Skeletal muscle tissue (tissue), 3 donors: ENCODE measurements at regions not wholly inside any gene's neighbourhood (a gene's known extent, or its start where the extent isn't known, plus 50 kb on each side); places are given as distances from the start of the nearest gene placed in this dataset.

Source experiments
- H3K27ac ChIP-seq: one replicate; pipeline ENCODE4 v1.7.0; 2013; ENCODE audit warnings: mild to moderate bottlenecking, low read depth, low read length, inconsistent platforms
- H3K27me3 ChIP-seq, 3 donors: one replicate each; pipeline ENCODE4 v1.7.0; 2013; ENCODE audit warnings: low read length in 3 of 3; ENCODE audit not compliant: control insufficient read depth in 3 of 3, insufficient read depth in 3 of 3
- H3K36me3 ChIP-seq, 3 donors: one replicate each; pipeline ENCODE4 v1.7.0; 2013; ENCODE audit warnings: low read length in 3 of 3; ENCODE audit not compliant: control insufficient read depth in 3 of 3, insufficient read depth in 3 of 3
- H3K4me1 ChIP-seq, 3 donors: one replicate each; pipeline ENCODE4 v1.7.0; 2013; ENCODE audit warnings: low read length in 3 of 3, mild to moderate bottlenecking in 3 of 3; ENCODE audit not compliant: control insufficient read depth in 3 of 3, insufficient read depth in 3 of 3
- H3K4me3 ChIP-seq, 3 donors: one replicate each; pipeline ENCODE4 v1.7.0; 2013; ENCODE audit warnings: low read length in 3 of 3
- H3K9ac ChIP-seq, 3 donors: one replicate each; pipeline ENCODE4 v1.7.0; 2013; ENCODE audit warnings: low read length in 3 of 3, mild to moderate bottlenecking in 3 of 3, moderate library complexity in 2 of 3, low read depth in 1 of 3
- H3K9me3 ChIP-seq, 3 donors: one replicate each; pipeline ENCODE4 v1.7.0; 2013; ENCODE audit warnings: low read length in 3 of 3; ENCODE audit not compliant: control insufficient read depth in 3 of 3
- donor health status: Osteomylitis.

- H3K27ac ChIP-seq, result no peak overlapping the region
- peaks cover 0 to 3% (median 0%) of the 10 kb centered on the region in 3 donors for H3K9me3 ChIP-seq
- H3K4me3 ChIP-seq, result no peak overlapping the region
- H3K27me3 ChIP-seq, result peaks cover 0 to 8% (median 3%) of the 10 kb centered on the region in 3 donors
- no peaks in the 10 kb centered on the region for H3K36me3 ChIP-seq
- no peaks in the 10 kb centered on the region for H3K4me1 ChIP-seq
- H3K9ac ChIP-seq, result no peak overlapping the region
Observed at GRCh38 chr15:87196498-87196897, 1060.0 kb downstream of the NTRK3 start.

GRCh38 chr15:87193481-87193880, 1063.1 kb downstream of the NTRK3 start:
- no peaks in the 10 kb centered on the region for H3K36me3 ChIP-seq
- H3K4me1 ChIP-seq, result no peaks in the 10 kb centered on the region
- H3K9ac ChIP-seq, result no peak overlapping the region
- no peak overlapping the region for H3K4me3 ChIP-seq
- H3K27ac ChIP-seq, result no peak overlapping the region
- peaks cover 0 to 8% (median 3%) of the 10 kb centered on the region in 3 donors for H3K27me3 ChIP-seq
- peaks cover 0 to 3% (median 0%) of the 10 kb centered on the region in 3 donors for H3K9me3 ChIP-seq

DNA sequence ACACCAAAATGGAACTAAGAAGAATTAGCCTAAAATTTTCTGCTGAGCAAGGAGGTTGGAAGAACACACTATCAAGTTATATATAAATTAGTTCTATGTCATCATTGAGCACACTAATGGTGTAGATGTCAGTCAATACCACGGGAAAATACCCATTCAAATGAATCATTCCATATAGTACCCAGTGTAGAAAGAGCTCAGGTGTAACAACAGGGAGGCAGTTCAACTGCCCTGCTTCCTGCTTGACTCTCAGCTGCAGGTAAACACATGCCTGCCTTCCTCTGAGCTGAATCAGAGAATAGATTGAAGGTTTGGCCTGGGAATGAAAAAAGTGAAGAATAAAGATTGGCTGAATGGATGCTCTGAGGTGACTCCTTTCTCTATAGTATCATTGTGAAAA, 1088.0 kb downstream of the AGBL1 start:
- Histone ChIP-seq H3K4me1 (no peaks in the 10 kb centered on the region), H3K9me3 (no peaks in the 10 kb centered on the region), H3K27ac (no peak overlapping the region), H3K9ac (no peak overlapping the region), H3K36me3 (no peaks in the 10 kb centered on the region), H3K4me3 (no peak overlapping the region), H3K27me3 (no peaks in the 10 kb centered on the region)

DNA sequence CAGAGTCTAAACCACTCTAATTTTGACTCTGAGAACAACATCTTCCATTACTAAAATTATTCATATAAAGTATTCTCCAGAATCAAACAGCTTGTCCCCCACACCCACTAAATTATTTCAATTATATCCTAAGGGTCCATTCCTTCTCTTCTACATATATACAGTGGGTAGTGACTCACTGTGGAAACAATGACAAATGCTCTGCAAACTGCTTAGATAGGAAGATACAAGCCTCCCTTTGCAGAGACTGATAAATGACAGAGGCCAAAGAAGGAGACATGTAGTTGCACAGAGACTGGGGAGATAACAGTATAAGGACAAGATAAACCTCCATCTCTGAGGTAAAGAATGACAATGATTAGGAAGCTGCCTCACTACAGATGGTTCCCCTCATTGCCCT, 1087.4 kb downstream of the AGBL1 start:
- H3K27me3 ChIP-seq, result no peaks in the 10 kb centered on the region
- H3K27ac ChIP-seq, result no peak overlapping the region
- H3K4me1 ChIP-seq, result no peaks in the 10 kb centered on the region
- H3K9ac ChIP-seq, result no peak overlapping the region
- no peak overlapping the region for H3K4me3 ChIP-seq
- no peaks in the 10 kb centered on the region for H3K36me3 ChIP-seq
- H3K9me3 ChIP-seq, result no peaks in the 10 kb centered on the region

GRCh38 chr15:87155771-87156170, 1076.1 kb downstream of the AGBL1 start:
- Histone ChIP-seq H3K27me3 (no peaks in the 10 kb centered on the region), H3K4me3 (no peak overlapping the region), H3K27ac (no peak overlapping the region), H3K9me3 (no peaks in the 10 kb centered on the region), H3K36me3 (no peaks in the 10 kb centered on the region), H3K9ac (no peak overlapping the region), H3K4me1 (no peaks in the 10 kb centered on the region)

DNA sequence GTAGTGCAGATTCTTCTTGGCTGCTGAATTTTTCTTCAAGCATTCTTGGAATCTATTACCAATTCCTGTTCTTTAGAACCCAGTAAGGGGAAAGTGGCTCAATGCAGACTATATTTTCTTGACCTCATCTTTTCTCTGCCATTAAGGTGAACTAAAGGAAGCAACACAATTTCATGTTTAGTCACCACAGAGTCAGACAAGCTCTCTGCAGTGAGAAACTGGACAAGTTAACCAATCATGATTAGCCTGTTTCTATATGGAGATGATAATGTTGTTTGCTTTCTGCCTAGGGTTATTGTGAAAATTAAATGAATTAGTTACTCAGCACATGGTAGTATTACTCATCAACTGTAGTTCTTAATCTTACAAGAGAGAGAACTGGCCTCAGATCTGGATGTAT, 1075.1 kb downstream of the AGBL1 start:
- Histone ChIP-seq H3K9ac (no peak overlapping the region), H3K9me3 (no peaks in the 10 kb centered on the region), H3K4me3 (no peak overlapping the region), H3K36me3 (no peaks in the 10 kb centered on the region), H3K27ac (no peak overlapping the region), H3K27me3 (no peaks in the 10 kb centered on the region), H3K4me1 (no peaks in the 10 kb centered on the region)

- no peaks in the 10 kb centered on the region for H3K4me1 ChIP-seq
- no peaks in the 10 kb centered on the region for H3K9me3 ChIP-seq
- H3K27me3 ChIP-seq, result no peaks in the 10 kb centered on the region
- no peaks in the 10 kb centered on the region for H3K36me3 ChIP-seq
- no peak overlapping the region for H3K27ac ChIP-seq
- H3K4me3 ChIP-seq, result no peak overlapping the region
- H3K9ac ChIP-seq, result no peak overlapping the region
Observed at GRCh38 chr15:87151202-87151748, 1071.6 kb downstream of the AGBL1 start.

- no peak overlapping the region for H3K4me3 ChIP-seq
- no peaks in the 10 kb centered on the region for H3K36me3 ChIP-seq
- peaks cover 0 to 3% (median 0%) of the 10 kb centered on the region in 3 donors for H3K9me3 ChIP-seq
- no peaks in the 10 kb centered on the region for H3K27me3 ChIP-seq
- H3K4me1 ChIP-seq, result no peaks in the 10 kb centered on the region
- H3K27ac ChIP-seq, result no peak overlapping the region
- H3K9ac ChIP-seq, result no peak overlapping the region
Observed at GRCh38 chr15:87145696-87146095, 1066.0 kb downstream of the AGBL1 start.

GRCh38 chr15:87144775-87145174, 1065.1 kb downstream of the AGBL1 start:
- Histone ChIP-seq H3K4me3 (no peak overlapping the region), H3K36me3 (no peaks in the 10 kb centered on the region), H3K4me1 (no peaks in the 10 kb centered on the region), H3K9me3 (peaks cover 0 to 3% (median 0%) of the 10 kb centered on the region in 3 donors), H3K9ac (no peak overlapping the region), H3K27ac (no peak overlapping the region), H3K27me3 (no peaks in the 10 kb centered on the region)

- Histone ChIP-seq H3K36me3 (no peaks in the 10 kb centered on the region), H3K27ac (no peak overlapping the region), H3K9me3 (peaks cover 0 to 3% (median 0%) of the 10 kb centered on the region in 3 donors), H3K9ac (no peak overlapping the region), H3K4me3 (no peak overlapping the region), H3K27me3 (no peaks in the 10 kb centered on the region), H3K4me1 (no peaks in the 10 kb centered on the region)
Observed at GRCh38 chr15:87142096-87142495, 1062.4 kb downstream of the AGBL1 start.
